Gastrocnemius medialis (tissue), 4 donors: ENCODE measurements at regions not wholly inside any gene's neighbourhood (a gene's known extent, or its start where the extent isn't known, plus 50 kb on each side); places are given as distances from the start of the nearest gene placed in this dataset.

Experiments
- ATAC-seq, 2 donors: fragments of 150-250 bp; one replicate each; pipeline ENCODE4 v1.9.1; 2016
- DNase-seq, 2 donors: peaks; one replicate each; pipeline ENCODE4 v3.0.0-alpha.2; 2019
- H3K27ac ChIP-seq, 4 donors: fragments of 200-600 bp; sonication (generic); 1 replicate in 1 of 4; 2 replicates in 3 of 4; pipeline ENCODE4 v1.5.1; 2016 to 2018; ENCODE audit warnings: mild to moderate bottlenecking in 2 of 4, moderate library complexity in 1 of 4
- H3K27me3 ChIP-seq, 3 donors: fragments of 200-600 bp; sonication (generic) in 2 of 3; 1 replicate in 1 of 3; 2 replicates in 2 of 3; pipeline versions ENCODE4 v1.5.1 to v1.6.0; 2016 to 2019; ENCODE audit warnings: mild to moderate bottlenecking in 1 of 3, moderate library complexity in 1 of 3
- H3K36me3 ChIP-seq, 2 donors: fragments of 200-600 bp; sonication (generic) in 1 of 2; one replicate each; pipeline ENCODE4 v1.5.1; 2017 to 2018
- H3K4me1 ChIP-seq, 2 donors: fragments of 200-600 bp; sonication (generic) in 1 of 2; one replicate each; pipeline ENCODE4 v1.5.1; 2016 to 2017; ENCODE audit warnings: mild to moderate bottlenecking in 2 of 2
- H3K4me3 ChIP-seq, 4 donors: fragments of 200-600 bp; sonication (generic) in 3 of 4; 1 replicate in 1 of 4; 2 replicates in 3 of 4; pipeline ENCODE4 v1.5.1; 2016 to 2019; ENCODE audit warnings: mild to moderate bottlenecking in 2 of 4
- H3K9me3 ChIP-seq, 3 donors: fragments of 200-600 bp; sonication (generic) in 2 of 3; 1 replicate in 1 of 3; 2 replicates in 2 of 3; pipeline ENCODE4 v1.5.1; 2016 to 2019
- POLR2A ChIP-seq, 2 donors: fragments of 450-650 bp; IDR thresholded peaks; one replicate each; pipeline ENCODE4 v1.6.1; 2017; ENCODE audit warnings: antibody characterized with exemption in 2 of 2, mild to moderate bottlenecking in 2 of 2, moderate library complexity in 2 of 2
- in situ Hi-C, 4 donors: fragments of 200-750 bp; cut with MboI; loops; one replicate each; pipeline versions ENCODE4 v1.15.0 to v1.8.0; 2017; ENCODE audit warnings: low sequenced_read_pairs in 4 of 4
- intact Hi-C: fragments of 100-400 bp; cut with DNase I; formaldehyde crosslinking; loops from one replicate; pipeline ENCODE4 v1.15.1; 2023; ENCODE audit warnings: low total_unique reads
- TF ChIP-seq, protein P1 (sequence below), 5 experiments: fragments of 450-650 bp in 3 of 5; fragments of 200-600 bp in 2 of 5; sonication (generic) in 2 of 5; IDR thresholded peaks in 4 of 5; conservative IDR thresholded peaks in 1 of 5; 1 replicate in 4 of 5; 2 replicates in 1 of 5; pipeline ENCODE4 v1.5.1; 2016 to 2019; ENCODE audit warnings: antibody characterized with exemption in 5 of 5, mild to moderate bottlenecking in 3 of 5, moderate library complexity in 3 of 5

DNA sequence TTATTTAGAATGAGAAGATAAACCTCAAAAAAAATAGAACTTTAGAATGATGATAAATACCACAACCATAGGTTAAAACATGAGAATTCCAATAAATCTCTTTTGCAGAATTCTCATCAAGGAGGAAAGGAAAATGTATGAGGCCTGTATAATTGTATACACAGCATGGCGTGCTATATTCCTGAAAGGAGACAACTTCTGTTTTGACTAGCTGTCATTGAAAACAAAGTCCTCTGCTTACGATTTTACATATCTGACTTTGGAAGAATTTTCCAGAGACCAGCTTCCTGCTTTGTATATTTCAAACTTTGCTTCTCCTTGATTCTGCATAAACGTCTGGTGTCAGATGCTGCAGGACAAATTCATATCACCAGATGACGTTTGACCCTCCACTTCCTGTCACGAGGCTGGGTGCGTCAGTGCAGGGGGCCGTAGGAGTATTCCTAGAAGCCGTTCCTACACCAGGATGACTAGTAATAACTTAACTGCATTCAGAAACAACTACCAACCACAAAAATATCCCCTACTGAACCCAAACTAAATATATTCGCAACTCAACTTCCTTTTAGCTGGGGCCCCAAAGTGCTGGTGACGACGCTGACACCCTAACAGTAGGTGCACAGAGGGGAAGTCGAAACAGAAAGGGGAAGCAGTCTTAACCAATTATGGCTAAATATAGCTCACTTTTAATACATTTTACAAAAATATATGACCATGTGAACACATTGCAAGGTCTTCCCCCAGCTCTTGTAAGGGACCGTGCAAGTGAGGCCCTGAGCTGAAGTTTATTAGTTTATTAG is 178.6 kb upstream of the INHBA start:
- DNase-seq (peak; percentile 2 to 14), ATAC-seq (no peak)
- intact Hi-C loops: no loop called here
- Histone ChIP-seq H3K4me1 (no peaks in the 10 kb centered on the region), H3K4me3 (no peak overlapping the region), H3K27me3 (no peaks in the 10 kb centered on the region), H3K27ac (no peak overlapping the region), H3K9me3 (no peaks in the 10 kb centered on the region), H3K36me3 (no peaks in the 10 kb centered on the region)
- TF ChIP-seq, protein P1, sequence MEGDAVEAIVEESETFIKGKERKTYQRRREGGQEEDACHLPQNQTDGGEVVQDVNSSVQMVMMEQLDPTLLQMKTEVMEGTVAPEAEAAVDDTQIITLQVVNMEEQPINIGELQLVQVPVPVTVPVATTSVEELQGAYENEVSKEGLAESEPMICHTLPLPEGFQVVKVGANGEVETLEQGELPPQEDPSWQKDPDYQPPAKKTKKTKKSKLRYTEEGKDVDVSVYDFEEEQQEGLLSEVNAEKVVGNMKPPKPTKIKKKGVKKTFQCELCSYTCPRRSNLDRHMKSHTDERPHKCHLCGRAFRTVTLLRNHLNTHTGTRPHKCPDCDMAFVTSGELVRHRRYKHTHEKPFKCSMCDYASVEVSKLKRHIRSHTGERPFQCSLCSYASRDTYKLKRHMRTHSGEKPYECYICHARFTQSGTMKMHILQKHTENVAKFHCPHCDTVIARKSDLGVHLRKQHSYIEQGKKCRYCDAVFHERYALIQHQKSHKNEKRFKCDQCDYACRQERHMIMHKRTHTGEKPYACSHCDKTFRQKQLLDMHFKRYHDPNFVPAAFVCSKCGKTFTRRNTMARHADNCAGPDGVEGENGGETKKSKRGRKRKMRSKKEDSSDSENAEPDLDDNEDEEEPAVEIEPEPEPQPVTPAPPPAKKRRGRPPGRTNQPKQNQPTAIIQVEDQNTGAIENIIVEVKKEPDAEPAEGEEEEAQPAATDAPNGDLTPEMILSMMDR (IDR thresholded peaks at IDR 0.05 in 4 of 5, conservative IDR thresholded peaks at IDR 0.05 in 1 of 5): no peak
- no peak for TF ChIP-seq POLR2A (IDR thresholded peaks at IDR 0.05)
- in situ Hi-C loops: no loop called here

GRCh38 chr7:41880107-41880506 is 177.2 kb upstream of the INHBA start:
- ATAC-seq (no peak), DNase-seq (no peak)
- intact Hi-C loops: no loop called here
- H3K27ac ChIP-seq: no peak overlapping the region
- H3K36me3 ChIP-seq: no peaks in the 10 kb centered on the region
- no peaks in the 10 kb centered on the region for H3K4me1 ChIP-seq
- in situ Hi-C loops: no loop called here
- no peaks in the 10 kb centered on the region for H3K9me3 ChIP-seq
- TF ChIP-seq, protein P1 (IDR thresholded peaks at IDR 0.05 in 4 of 5, conservative IDR thresholded peaks at IDR 0.05 in 1 of 5): no peak
- no peak for TF ChIP-seq POLR2A (IDR thresholded peaks at IDR 0.05)
- H3K4me3 ChIP-seq: no peak overlapping the region
- no peaks in the 10 kb centered on the region for H3K27me3 ChIP-seq

DNA sequence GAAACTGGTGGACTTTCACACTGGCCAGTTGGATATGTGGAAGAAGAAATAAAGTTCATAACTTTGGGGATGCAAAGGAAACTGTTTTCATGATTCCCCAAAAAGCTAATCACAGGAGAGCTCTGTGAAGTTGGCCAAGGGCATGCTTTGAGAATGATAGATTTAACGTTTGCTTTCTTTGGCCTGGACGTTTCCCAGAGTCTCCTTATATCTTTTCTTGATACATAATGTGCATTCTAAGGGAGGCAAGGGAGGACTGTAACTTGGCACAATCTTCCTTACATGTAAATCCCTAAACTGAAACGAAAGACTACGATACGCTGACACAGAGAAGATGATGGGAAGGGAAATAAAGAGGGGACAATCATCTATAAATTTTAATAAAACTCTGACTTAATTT is 176.5 kb upstream of the INHBA start:
- ATAC-seq (no peak), DNase-seq (no peak)
- no peaks in the 10 kb centered on the region for H3K27me3 ChIP-seq
- intact Hi-C loops: no loop called here
- in situ Hi-C loops: no loop called here
- TF ChIP-seq POLR2A (IDR thresholded peaks at IDR 0.05): no peak
- TF ChIP-seq, protein P1 (IDR thresholded peaks at IDR 0.05 in 4 of 5, conservative IDR thresholded peaks at IDR 0.05 in 1 of 5): no peak
- H3K4me3 ChIP-seq: no peak overlapping the region
- no peaks in the 10 kb centered on the region for H3K36me3 ChIP-seq
- no peaks in the 10 kb centered on the region for H3K4me1 ChIP-seq
- H3K27ac ChIP-seq: no peak overlapping the region
- H3K9me3 ChIP-seq: no peaks in the 10 kb centered on the region

- intact Hi-C loops (no loop called here), in situ Hi-C loops (no loop called here)
- DNase-seq: no peak
- no peaks in the 10 kb centered on the region for H3K9me3 ChIP-seq
- no peak for ATAC-seq
- H3K27me3 ChIP-seq: no peaks in the 10 kb centered on the region
- H3K4me3 ChIP-seq: no peak overlapping the region
- no peak overlapping the region for H3K27ac ChIP-seq
- H3K36me3 ChIP-seq: no peaks in the 10 kb centered on the region
- TF ChIP-seq POLR2A (IDR thresholded peaks at IDR 0.05): no peak
- TF ChIP-seq, protein P1 (IDR thresholded peaks at IDR 0.05 in 4 of 5, conservative IDR thresholded peaks at IDR 0.05 in 1 of 5): no peak
- no peaks in the 10 kb centered on the region for H3K4me1 ChIP-seq
Measured at GRCh38 chr7:41878309-41879295, 175.7 kb upstream of the INHBA start.
